HEK293T (cell line): ENCODE measurements at regions not wholly inside any gene's neighbourhood (a gene's known extent, or its start where the extent isn't known, plus 50 kb on each side); places are given as distances from the start of the nearest gene placed in this dataset.

Experiments
- BHLHE40 ChIP-seq: fragments of 450-650 bp; IDR thresholded peaks from 2 replicates; pipeline ENCODE4 v1.6.1; 2016; ENCODE audit warnings: mild to moderate bottlenecking, moderate library complexity, borderline replicate concordance
- ELF4 ChIP-seq: fragments of 450-650 bp; IDR thresholded peaks from 2 replicates; pipeline ENCODE4 v1.6.1; 2017; ENCODE audit warnings: antibody characterized with exemption
- FOXK2 ChIP-seq: fragments of 450-650 bp; IDR thresholded peaks from 2 replicates; pipeline ENCODE4 v1.6.1; 2016; ENCODE audit warnings: mild to moderate bottlenecking
- FOXM1 ChIP-seq: fragments of 450-650 bp; IDR thresholded peaks from 2 replicates; pipeline ENCODE4 v1.6.1; 2017; ENCODE audit warnings: mild to moderate bottlenecking, borderline replicate concordance
- HDGF ChIP-seq: fragments of 450-650 bp; IDR thresholded peaks from 2 replicates; pipeline ENCODE4 v1.6.1; 2017; ENCODE audit warnings: antibody characterized with exemption, borderline replicate concordance
- L3MBTL2 ChIP-seq: fragments of 450-650 bp; conservative IDR thresholded peaks from 2 replicates; pipeline ENCODE4 v1.6.1; 2016; ENCODE audit warnings: mild to moderate bottlenecking
- NFRKB ChIP-seq: fragments of 450-650 bp; IDR thresholded peaks from 2 replicates; pipeline ENCODE4 v1.6.1; 2016; ENCODE audit warnings: mild to moderate bottlenecking, moderate library complexity
- PKNOX1 ChIP-seq: fragments of 450-650 bp; IDR thresholded peaks from 2 replicates; pipeline ENCODE4 v1.6.1; 2016
- SUZ12 ChIP-seq: fragments of 450-650 bp; IDR thresholded peaks from 2 replicates; pipeline ENCODE4 v1.6.1; 2016; ENCODE audit warnings: mild to moderate bottlenecking
- TARDBP ChIP-seq: fragments of 450-650 bp; IDR thresholded peaks from 2 replicates; pipeline ENCODE4 v1.6.1; 2016

DNA sequence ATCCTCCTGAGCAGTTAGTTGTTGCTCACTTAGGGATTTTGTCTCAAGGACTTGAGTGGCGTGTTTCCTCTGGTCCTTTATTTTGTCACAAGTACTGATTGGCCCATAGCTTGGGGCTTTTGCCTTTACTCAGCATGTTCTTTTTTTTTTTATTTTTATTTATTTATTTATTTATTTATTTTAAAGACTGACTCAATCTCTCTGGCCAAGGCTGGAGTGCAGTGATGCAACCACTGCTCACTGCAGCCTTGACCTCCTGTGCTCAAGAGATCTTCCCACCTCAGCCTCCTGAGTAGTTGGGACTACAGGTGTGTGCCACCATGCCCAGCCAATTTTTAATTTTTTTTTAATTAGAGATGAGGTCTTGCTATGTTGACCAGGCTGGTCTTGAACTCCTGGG, 223.9 kb upstream of the TPM1 start:
- no peak for TF ChIP-seq TARDBP
- no peak for TF ChIP-seq ELF4
- TF ChIP-seq PKNOX1, result no peak
- no peak for TF ChIP-seq SUZ12
- no peak for TF ChIP-seq HDGF
- TF ChIP-seq FOXK2, result no peak
- no peak for TF ChIP-seq FOXM1
- no peak for TF ChIP-seq BHLHE40
- TF ChIP-seq L3MBTL2, result no peak
- no peak for TF ChIP-seq NFRKB
